ENCODE measurements at regions not wholly inside any gene's neighbourhood (a gene's known extent, or its start where the extent isn't known, plus 50 kb on each side); places are given as distances from the start of the nearest gene placed in this dataset.

DNA sequence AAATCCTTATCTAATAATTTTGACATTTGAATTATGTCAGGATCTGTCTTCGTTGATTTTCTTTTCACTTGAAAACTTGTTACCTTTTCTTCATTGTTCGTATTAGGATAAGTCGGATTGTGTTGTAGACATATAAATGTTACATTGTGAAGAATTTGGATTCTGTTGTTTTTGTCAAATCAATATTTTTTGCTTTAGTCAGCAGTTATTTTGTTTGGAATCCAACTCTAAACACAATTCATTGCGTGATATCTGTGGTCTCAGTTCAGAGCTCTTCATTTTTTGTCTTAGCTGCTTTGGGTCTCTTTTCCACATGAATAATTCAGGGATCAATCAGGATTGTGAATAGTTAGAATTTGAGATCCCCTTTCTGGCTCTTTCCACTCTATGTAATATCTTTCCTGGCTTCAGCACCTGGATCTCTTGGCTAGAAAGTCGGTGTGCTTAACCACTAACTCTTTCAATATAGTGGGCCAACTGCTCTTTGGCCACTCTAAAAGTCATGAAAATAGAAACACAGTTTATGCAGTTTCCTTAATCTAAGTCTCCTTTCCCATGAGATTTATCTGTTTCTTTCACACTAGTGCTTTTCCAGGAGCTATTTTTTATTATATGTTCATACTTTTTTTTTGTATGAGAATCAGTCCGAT lies 2494.2 kb upstream of the PCDH20 start:
- Histone ChIP-seq H3K27me3 (ENCODE audit: insufficient read depth in 3 of 3, low read length in 2 of 3) (no peaks in the 10 kb centered on the region), H3K27ac (no peak overlapping the region), H3K36me3 (ENCODE audit: insufficient read depth in 1 of 2, low read depth in 1 of 2) (no peaks in the 10 kb centered on the region), H3K9me3 (no peaks in the 10 kb centered on the region), H3K4me1 (no peaks in the 10 kb centered on the region), H3K4me3 (no peak overlapping the region)
- no peak for ATAC-seq
- WGBS, 3 donors = 60 to 66% (median 64%) methylated on average over 6 of the region's 6 CpGs
- DNase-seq = no peak
- intact Hi-C loops (cut with DNase I) = loop anchor here in 1 of 2 donors (1.0 kb wide), 1 partner anchor 9 kb away; no protein-coding TSS in a partner anchor
- TF ChIP-seq, protein P1, sequence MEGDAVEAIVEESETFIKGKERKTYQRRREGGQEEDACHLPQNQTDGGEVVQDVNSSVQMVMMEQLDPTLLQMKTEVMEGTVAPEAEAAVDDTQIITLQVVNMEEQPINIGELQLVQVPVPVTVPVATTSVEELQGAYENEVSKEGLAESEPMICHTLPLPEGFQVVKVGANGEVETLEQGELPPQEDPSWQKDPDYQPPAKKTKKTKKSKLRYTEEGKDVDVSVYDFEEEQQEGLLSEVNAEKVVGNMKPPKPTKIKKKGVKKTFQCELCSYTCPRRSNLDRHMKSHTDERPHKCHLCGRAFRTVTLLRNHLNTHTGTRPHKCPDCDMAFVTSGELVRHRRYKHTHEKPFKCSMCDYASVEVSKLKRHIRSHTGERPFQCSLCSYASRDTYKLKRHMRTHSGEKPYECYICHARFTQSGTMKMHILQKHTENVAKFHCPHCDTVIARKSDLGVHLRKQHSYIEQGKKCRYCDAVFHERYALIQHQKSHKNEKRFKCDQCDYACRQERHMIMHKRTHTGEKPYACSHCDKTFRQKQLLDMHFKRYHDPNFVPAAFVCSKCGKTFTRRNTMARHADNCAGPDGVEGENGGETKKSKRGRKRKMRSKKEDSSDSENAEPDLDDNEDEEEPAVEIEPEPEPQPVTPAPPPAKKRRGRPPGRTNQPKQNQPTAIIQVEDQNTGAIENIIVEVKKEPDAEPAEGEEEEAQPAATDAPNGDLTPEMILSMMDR (IDR thresholded peaks at IDR 0.05) = no peak

DNA sequence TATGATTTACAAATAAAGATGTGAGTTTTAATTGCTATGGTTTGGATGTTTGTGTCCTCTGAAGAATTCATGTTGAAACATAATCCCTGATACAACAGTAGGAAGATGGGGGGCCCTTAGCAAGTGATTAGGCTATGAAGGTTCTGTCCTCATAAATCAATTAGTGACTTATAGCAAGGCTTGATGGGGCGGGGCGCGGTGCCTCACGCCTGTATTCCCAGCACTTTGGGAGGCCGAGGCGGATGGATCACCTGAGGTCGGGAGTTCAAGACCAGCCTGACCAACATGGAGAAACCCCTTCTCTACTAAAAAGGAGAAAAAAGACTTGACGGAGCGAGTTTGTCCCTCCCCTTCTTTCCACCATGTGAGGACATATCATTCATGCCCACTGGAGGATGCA lies 2486.5 kb upstream of the PCDH20 start:
- ATAC-seq = no peak
- H3K9me3 ChIP-seq = no peaks in the 10 kb centered on the region

DNA sequence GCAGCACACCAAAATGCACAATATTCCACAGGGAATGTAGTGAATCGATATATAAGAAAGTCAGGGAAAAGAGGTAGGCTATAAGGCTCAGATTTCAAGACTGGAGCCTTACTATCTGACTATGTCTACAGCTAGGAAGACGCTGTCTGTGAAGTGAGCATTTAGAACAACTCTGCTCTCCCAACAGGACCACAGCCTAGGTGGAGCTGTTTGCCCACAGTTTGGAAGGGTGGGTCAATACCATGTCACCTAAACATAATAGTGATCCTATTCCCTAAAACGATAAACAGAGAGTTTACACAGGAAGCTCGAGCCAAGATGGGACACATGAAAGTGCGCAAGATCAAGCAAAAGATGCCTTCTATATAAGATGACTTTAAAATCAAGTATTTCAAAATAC lies 2486.0 kb upstream of the PCDH20 start:
- no peaks in the 10 kb centered on the region for H3K27me3 ChIP-seq (ENCODE audit: insufficient read depth in 3 of 3, low read length in 2 of 3)
- intact Hi-C loops (cut with DNase I) = loop anchor here in 1 of 2 donors (1.0 kb wide), 1 partner anchor 8 kb away; no protein-coding TSS in a partner anchor
- WGBS, 3 donors = 79 to 89% (median 83%) methylated on average over 5 of the region's 5 CpGs
- H3K9me3 ChIP-seq = no peaks in the 10 kb centered on the region
- TF ChIP-seq, protein P1 (IDR thresholded peaks at IDR 0.05) = no peak
- H3K27ac ChIP-seq = no peak overlapping the region
- H3K36me3 ChIP-seq (ENCODE audit: insufficient read depth in 1 of 2, low read depth in 1 of 2) = no peaks in the 10 kb centered on the region
- H3K4me1 ChIP-seq = no peaks in the 10 kb centered on the region
- ATAC-seq = no peak
- DNase-seq = no peak
- H3K4me3 ChIP-seq = no peak overlapping the region

More for the DNA sequence above, 2486.5 kb upstream of the PCDH20 start:
- no peak for DNase-seq
- Histone ChIP-seq H3K27ac (no peak overlapping the region), H3K36me3 (ENCODE audit: insufficient read depth in 1 of 2, low read depth in 1 of 2) (no peaks in the 10 kb centered on the region), H3K4me3 (no peak overlapping the region), H3K4me1 (no peaks in the 10 kb centered on the region), H3K27me3 (ENCODE audit: insufficient read depth in 3 of 3, low read length in 2 of 3) (no peaks in the 10 kb centered on the region)
- intact Hi-C loops (cut with DNase I) = no loop called here
- TF ChIP-seq, protein P1 (IDR thresholded peaks at IDR 0.05) = no peak
- 93 to 97% (median 96%) methylated on average over 9 of the region's 9 CpGs for WGBS, 3 donors

- intact Hi-C loops (cut with DNase I) = no loop called here
Measured at GRCh38 chr13:63900406-63900805, 2484.8 kb upstream of the PCDH20 start.

More at GRCh38 chr13:63900406-63900805, 2484.8 kb upstream of the PCDH20 start:
- WGBS, 3 donors = 89 to 100% (median 92%) methylated on average over 1 of the region's 1 CpG
- Histone ChIP-seq H3K36me3 (ENCODE audit: insufficient read depth in 1 of 2, low read depth in 1 of 2) (no peaks in the 10 kb centered on the region), H3K9me3 (no peaks in the 10 kb centered on the region), H3K27ac (no peak overlapping the region), H3K27me3 (ENCODE audit: insufficient read depth in 3 of 3, low read length in 2 of 3) (no peaks in the 10 kb centered on the region), H3K4me1 (no peaks in the 10 kb centered on the region), H3K4me3 (no peak overlapping the region)
- no peak for ATAC-seq
- DNase-seq = no peak
- TF ChIP-seq, protein P1 (IDR thresholded peaks at IDR 0.05) = no peak

Measured in psoas muscle (tissue), 7 donors.